ENCODE measurements at regions not wholly inside any gene's neighbourhood (a gene's known extent, or its start where the extent isn't known, plus 50 kb on each side); places are given as distances from the start of the nearest gene placed in this dataset.

DNA sequence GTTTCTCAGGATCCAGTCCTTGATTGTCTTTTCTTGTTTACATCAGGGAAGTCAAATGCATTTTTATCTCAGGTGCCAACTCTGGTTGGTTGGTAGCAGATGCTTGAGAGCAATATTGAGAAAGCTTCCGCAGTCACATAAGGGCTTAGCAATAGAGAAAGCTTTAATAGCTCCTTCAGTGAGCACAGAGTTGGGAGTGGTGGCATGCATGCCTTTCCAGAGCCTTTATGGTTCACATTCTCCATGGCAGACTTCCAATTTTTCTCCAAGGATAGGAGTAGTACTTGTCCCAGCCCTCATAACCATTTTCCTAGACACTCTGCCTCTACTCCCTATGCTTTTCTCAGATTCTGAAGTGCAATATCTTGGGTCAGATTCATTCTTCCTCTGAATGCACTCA lies 280.4 kb downstream of the AEBP2 start:
- Histone ChIP-seq H3K27me3 (replicated peaks; ENCODE audit: control insufficient read depth, insufficient read depth, low read length) (no peaks in the 10 kb centered on the region), H3K9me3 (ENCODE audit: control insufficient read depth, low read length) (no peaks in the 10 kb centered on the region)
- DNase-seq (ENCODE audit: low read depth) = peak; percentile 14

DNA sequence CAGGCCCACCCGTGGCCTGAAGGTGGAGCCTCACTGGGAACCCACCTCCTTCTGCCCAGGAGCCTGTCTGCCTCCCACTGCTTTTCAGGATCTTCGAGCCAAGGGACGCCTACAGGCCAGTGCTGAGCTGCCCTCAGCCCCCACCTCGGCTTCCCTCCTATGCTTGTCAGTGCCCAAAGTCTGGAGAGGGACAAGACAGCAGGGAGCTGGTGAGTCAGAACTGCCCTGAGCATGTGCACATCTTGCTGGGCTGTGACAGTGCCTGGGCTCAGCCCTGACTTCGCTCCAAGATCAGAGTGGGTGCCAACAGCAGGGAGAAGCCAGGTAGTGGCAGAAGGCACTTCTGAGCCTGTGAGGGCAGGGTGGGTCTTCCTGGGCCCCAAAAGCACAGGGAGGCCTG lies 286.8 kb downstream of the AEBP2 start:
- Histone ChIP-seq H3K36me3 (ENCODE audit: control insufficient read depth, insufficient read depth, low read length, severe bottlenecking) (no peaks in the 10 kb centered on the region), H3K27me3 (replicated peaks; ENCODE audit: control insufficient read depth, insufficient read depth, low read length) (no peaks in the 10 kb centered on the region), H3K4me3 (ENCODE audit: low read length) (no peak overlapping the region), H3K9me3 (ENCODE audit: control insufficient read depth, low read length) (no peaks in the 10 kb centered on the region), H3K4me1 (ENCODE audit: control insufficient read depth, insufficient read depth, low read length) (peaks cover 6% of the 10 kb centered on the region), H3K9ac (ENCODE audit: low read length) (no peak overlapping the region)
- DNase-seq (ENCODE audit: low read depth) = no peak

More for the DNA sequence above, 280.4 kb downstream of the AEBP2 start:
- Histone ChIP-seq H3K9ac (ENCODE audit: low read length) (no peak overlapping the region), H3K4me1 (ENCODE audit: control insufficient read depth, insufficient read depth, low read length) (no peaks in the 10 kb centered on the region), H3K36me3 (ENCODE audit: control insufficient read depth, insufficient read depth, low read length, severe bottlenecking) (no peaks in the 10 kb centered on the region), H3K4me3 (ENCODE audit: low read length) (no peak overlapping the region)

DNA sequence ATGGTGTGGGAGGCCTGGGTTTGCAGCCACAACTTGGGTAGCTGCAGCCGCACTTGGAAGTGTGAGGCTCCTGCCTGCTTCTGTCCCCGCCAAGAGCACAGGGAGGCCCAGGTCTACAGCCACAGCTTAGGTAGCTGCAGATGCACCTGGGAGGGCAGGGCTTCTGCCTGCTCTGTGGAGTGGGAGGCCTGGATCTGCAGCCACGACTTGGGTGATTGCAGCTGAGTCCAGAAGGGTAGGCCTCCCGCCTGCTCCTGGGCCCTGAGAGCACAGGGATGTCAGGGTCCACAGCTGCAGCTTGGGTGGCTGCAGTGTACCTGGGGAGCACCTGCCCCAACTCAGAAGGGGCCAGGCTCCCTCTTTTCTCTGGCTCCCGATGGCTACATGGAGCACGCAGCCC lies 287.3 kb downstream of the AEBP2 start:
- Histone ChIP-seq H3K9ac (ENCODE audit: low read length) (no peak overlapping the region), H3K9me3 (ENCODE audit: control insufficient read depth, low read length) (no peaks in the 10 kb centered on the region), H3K4me1 (ENCODE audit: control insufficient read depth, insufficient read depth, low read length) (peaks cover 6% of the 10 kb centered on the region), H3K27me3 (replicated peaks; ENCODE audit: control insufficient read depth, insufficient read depth, low read length) (no peaks in the 10 kb centered on the region), H3K4me3 (ENCODE audit: low read length) (no peak overlapping the region), H3K36me3 (ENCODE audit: control insufficient read depth, insufficient read depth, low read length, severe bottlenecking) (no peaks in the 10 kb centered on the region)
- no peak for DNase-seq (ENCODE audit: low read depth)

DNA sequence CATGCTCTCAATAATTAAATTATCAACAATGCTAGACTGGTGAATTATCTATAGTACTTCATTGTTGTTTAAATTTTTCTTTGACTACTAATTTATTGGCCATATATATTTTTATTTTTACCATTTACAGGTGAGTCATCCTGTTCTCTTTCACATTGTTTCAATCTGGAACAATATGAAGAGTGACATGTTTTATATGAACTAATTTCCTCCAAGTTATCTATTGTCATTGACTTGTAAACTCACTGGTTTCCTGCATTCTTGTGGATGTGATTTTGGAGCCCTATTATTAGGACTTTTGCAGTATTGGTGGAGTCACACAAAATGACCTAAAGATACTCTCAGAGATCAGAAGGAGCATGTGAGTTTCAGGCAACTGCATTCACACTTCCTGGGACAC lies 297.7 kb downstream of the AEBP2 start:
- Histone ChIP-seq H3K4me3 (ENCODE audit: low read length) (no peak overlapping the region), H3K9ac (ENCODE audit: low read length) (no peak overlapping the region), H3K9me3 (ENCODE audit: control insufficient read depth, low read length) (no peaks in the 10 kb centered on the region), H3K4me1 (ENCODE audit: control insufficient read depth, insufficient read depth, low read length) (peaks cover 19% of the 10 kb centered on the region), H3K27me3 (replicated peaks; ENCODE audit: control insufficient read depth, insufficient read depth, low read length) (no peaks in the 10 kb centered on the region), H3K36me3 (ENCODE audit: control insufficient read depth, insufficient read depth, low read length, severe bottlenecking) (no peaks in the 10 kb centered on the region)
- no peak for DNase-seq (ENCODE audit: low read depth)

DNA sequence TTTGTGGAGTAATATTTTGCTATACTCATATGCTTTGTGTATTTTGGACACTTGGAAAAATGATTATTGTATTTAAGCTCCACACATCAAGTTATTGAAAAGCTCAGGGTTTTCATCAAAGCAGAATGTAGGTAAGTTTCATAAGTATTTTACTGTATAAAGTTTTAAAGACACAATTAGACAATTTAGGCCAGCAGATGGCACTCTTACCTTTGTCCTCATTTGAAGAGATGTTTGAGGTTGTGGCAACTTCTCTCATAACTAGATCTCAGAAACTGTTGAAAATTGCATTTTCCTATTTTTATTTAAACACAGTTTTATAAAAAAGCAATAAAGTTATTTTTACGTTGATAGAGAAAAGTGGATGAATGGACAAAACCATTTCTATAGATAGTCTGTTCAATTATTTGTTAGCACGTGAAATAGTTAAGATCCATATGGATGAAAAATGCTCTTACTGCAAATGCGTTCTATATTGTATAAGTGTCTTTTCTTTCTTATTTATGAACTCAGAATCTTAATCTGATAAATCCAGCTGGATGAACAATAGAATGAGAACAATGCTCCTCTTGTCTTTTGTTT lies 300.0 kb downstream of the AEBP2 start:
- peak; percentile 91 for DNase-seq (ENCODE audit: low read depth)
- no peaks in the 10 kb centered on the region for H3K36me3 ChIP-seq (ENCODE audit: control insufficient read depth, insufficient read depth, low read length, severe bottlenecking)
- H3K9me3 ChIP-seq (ENCODE audit: control insufficient read depth, low read length) = no peaks in the 10 kb centered on the region
- no peaks in the 10 kb centered on the region for H3K27me3 ChIP-seq (replicated peaks; ENCODE audit: control insufficient read depth, insufficient read depth, low read length)
- no peak overlapping the region for H3K4me3 ChIP-seq (ENCODE audit: low read length)
- no peak overlapping the region for H3K9ac ChIP-seq (ENCODE audit: low read length)
- peaks cover 19% of the 10 kb centered on the region for H3K4me1 ChIP-seq (ENCODE audit: control insufficient read depth, insufficient read depth, low read length)

DNA sequence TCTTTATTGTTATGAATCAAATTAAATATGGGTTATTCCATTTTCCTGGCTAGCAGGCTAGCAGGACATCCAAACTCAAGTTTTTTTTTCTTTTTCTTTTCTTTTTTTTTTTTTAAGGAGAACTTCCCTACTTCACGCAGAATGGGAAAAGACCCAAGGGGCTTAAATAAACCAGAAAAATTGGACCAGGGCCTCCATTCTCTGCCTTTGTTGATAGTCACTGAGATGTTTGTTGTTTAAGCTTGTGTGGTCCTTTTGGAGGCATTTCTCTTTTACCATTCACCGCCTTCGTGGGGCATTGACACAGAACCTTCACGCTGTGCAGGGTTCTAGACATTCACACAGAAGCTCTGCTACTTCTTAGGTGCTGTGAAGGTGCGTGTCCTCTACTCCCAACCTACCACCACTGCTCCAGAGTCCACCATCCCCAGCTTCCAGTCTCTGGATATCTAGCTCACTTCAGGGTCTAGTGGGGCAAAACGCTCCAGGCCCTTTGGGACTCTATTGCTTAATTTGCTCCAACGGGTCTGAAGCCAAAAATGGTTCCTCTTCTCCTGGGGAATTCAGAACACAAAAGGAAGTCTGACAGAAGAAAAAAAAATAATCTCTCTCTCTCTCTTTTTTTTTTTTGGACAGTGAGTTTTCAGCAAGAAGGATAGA lies 301.3 kb downstream of the AEBP2 start:
- no peaks in the 10 kb centered on the region for H3K9me3 ChIP-seq (ENCODE audit: control insufficient read depth, low read length)
- no peaks in the 10 kb centered on the region for H3K27me3 ChIP-seq (replicated peaks; ENCODE audit: control insufficient read depth, insufficient read depth, low read length)
- peaks cover 19% of the 10 kb centered on the region for H3K4me1 ChIP-seq (ENCODE audit: control insufficient read depth, insufficient read depth, low read length)
- H3K4me3 ChIP-seq (ENCODE audit: low read length) = no peak overlapping the region
- no peak for DNase-seq (ENCODE audit: low read depth)
- H3K36me3 ChIP-seq (ENCODE audit: control insufficient read depth, insufficient read depth, low read length, severe bottlenecking) = no peaks in the 10 kb centered on the region
- peak overlapping the region; percentile 26 for H3K9ac ChIP-seq (ENCODE audit: low read length)

DNA sequence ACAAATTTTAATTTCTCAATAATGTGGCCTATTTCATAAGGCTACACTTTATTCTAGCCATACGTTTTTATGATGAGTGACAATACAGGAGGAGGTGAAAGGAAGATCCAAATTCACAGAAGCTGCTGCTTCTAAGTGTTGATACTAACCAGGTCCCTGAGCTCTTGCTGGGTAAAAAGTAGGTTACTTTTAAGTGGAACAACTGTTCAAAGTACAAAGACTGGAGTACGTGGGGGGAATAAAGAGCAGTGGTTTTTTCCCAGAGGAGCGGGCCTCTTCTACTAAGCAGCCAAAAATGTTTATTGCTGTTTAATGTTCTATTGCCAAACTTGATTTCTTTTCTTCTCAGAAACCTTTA lies 301.8 kb downstream of the AEBP2 start:
- no peak overlapping the region for H3K4me3 ChIP-seq (ENCODE audit: low read length)
- H3K9me3 ChIP-seq (ENCODE audit: control insufficient read depth, low read length) = no peaks in the 10 kb centered on the region
- peak overlapping the region; percentile 26 for H3K9ac ChIP-seq (ENCODE audit: low read length)
- no peaks in the 10 kb centered on the region for H3K27me3 ChIP-seq (replicated peaks; ENCODE audit: control insufficient read depth, insufficient read depth, low read length)
- H3K36me3 ChIP-seq (ENCODE audit: control insufficient read depth, insufficient read depth, low read length, severe bottlenecking) = no peaks in the 10 kb centered on the region
- H3K4me1 ChIP-seq (ENCODE audit: control insufficient read depth, insufficient read depth, low read length) = peaks cover 19% of the 10 kb centered on the region
- DNase-seq (ENCODE audit: low read depth) = no peak

DNA sequence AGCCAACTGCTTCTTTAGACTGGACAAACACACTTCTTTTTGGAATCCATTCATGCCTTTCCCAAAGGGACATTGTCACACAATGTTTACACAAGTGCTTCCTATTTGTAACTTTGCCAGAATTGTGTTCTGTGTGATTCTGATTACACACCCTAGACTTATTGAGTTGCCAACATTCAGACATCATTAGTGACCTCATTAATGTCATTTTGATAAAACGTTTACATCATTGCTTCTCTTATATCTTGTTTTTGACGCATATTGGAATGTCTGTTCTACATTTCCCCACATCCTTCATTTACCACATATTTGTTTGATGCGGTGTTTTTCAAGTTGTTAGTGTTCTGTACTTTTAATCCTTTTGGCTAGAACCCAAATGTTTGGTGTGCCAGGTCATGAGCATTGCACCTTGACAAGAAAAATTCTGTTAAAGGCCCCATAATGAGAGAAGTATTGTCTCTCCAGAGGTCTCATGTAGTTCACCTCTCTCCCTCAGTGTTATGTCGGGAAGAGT lies 305.5 kb downstream of the AEBP2 start:
- H3K36me3 ChIP-seq (ENCODE audit: control insufficient read depth, insufficient read depth, low read length, severe bottlenecking) = no peaks in the 10 kb centered on the region
- H3K9me3 ChIP-seq (ENCODE audit: control insufficient read depth, low read length) = peaks cover 12% of the 10 kb centered on the region
- H3K27me3 ChIP-seq (replicated peaks; ENCODE audit: control insufficient read depth, insufficient read depth, low read length) = no peaks in the 10 kb centered on the region
- peaks cover 16% of the 10 kb centered on the region for H3K4me1 ChIP-seq (ENCODE audit: control insufficient read depth, insufficient read depth, low read length)
- no peak overlapping the region for H3K9ac ChIP-seq (ENCODE audit: low read length)
- H3K4me3 ChIP-seq (ENCODE audit: low read length) = no peak overlapping the region
- DNase-seq (ENCODE audit: low read depth) = no peak

DNA sequence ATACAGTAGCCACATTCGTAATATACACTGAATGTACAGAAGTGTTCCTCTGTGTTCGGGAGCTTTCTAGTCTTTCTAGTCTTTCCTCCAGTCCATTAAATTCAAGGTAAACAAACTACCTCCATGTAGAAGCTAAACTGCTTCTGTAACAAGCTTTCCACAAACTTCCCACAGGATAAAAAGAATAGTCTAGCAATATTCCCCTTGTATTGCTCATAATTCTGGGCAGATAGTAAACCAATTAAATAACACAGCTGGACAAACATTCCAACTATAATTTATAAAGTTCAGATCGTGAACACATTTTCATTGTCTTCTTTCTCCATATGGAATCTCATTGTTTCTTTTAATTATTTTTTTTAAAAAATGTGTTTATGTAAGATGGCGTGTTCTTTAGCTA lies 307.2 kb downstream of the AEBP2 start:
- H3K9me3 ChIP-seq (ENCODE audit: control insufficient read depth, low read length) = peaks cover 12% of the 10 kb centered on the region
- peaks cover 13% of the 10 kb centered on the region for H3K4me1 ChIP-seq (ENCODE audit: control insufficient read depth, insufficient read depth, low read length)
- no peaks in the 10 kb centered on the region for H3K36me3 ChIP-seq (ENCODE audit: control insufficient read depth, insufficient read depth, low read length, severe bottlenecking)
- no peak for DNase-seq (ENCODE audit: low read depth)
- no peak overlapping the region for H3K4me3 ChIP-seq (ENCODE audit: low read length)
- H3K9ac ChIP-seq (ENCODE audit: low read length) = no peak overlapping the region
- H3K27me3 ChIP-seq (replicated peaks; ENCODE audit: control insufficient read depth, insufficient read depth, low read length) = no peaks in the 10 kb centered on the region

DNA sequence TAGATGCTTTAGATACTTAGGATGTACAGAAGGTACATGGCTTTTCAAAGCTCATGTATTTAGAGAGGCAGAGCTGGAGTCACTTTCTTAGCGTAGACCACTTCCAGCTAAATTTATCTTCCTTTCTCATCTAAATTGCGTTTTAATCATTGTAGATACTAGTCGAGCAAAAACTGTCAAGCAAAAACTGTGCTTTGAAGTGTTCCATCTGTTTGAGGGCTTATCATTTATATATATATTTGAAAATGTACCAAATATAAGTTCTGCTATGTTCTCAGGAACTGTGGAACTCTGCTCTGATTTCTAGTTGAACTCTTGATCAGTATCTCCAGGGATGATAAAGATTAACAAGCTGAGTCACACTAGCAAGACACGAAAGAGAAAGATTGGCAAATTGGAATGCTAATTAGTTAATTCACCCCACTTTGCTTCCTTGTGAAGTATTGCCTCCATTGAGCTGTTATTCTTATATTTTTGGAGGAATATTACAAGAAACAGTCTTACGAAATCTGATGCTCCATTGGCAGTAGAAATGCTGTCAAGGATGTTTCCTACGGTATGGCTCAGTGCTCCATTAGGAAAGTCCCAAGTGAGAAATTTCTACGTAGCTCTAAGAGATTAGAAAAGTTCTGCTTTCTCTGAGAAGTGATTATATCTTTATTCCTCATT lies 310.7 kb downstream of the AEBP2 start:
- Histone ChIP-seq H3K9ac (ENCODE audit: low read length) (no peak overlapping the region), H3K9me3 (ENCODE audit: control insufficient read depth, low read length) (peaks cover 22% of the 10 kb centered on the region), H3K36me3 (ENCODE audit: control insufficient read depth, insufficient read depth, low read length, severe bottlenecking) (no peaks in the 10 kb centered on the region), H3K4me3 (ENCODE audit: low read length) (no peak overlapping the region), H3K4me1 (ENCODE audit: control insufficient read depth, insufficient read depth, low read length) (peaks cover 13% of the 10 kb centered on the region), H3K27me3 (replicated peaks; ENCODE audit: control insufficient read depth, insufficient read depth, low read length) (no peaks in the 10 kb centered on the region)
- no peak for DNase-seq (ENCODE audit: low read depth)

DNA sequence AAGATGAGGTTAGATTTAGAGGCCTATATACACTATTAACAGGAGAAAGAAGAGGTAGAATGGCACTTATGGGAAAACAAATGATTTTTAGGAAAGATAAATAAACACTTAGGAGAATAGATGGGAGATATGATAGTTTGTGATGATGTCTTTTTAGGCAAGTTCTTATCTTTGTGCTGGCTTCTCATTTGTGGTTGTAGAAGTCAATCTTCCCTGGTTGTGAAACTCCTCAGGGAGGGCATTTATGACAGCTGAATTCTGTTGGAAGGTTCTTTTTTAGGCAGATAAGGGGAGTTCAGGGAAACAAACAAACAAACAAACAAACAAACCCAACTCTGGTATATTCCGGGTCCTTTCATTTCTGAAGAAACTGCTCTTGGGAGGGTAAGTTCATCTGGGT lies 311.8 kb downstream of the AEBP2 start:
- Histone ChIP-seq H3K4me1 (ENCODE audit: control insufficient read depth, insufficient read depth, low read length) (peaks cover 16% of the 10 kb centered on the region), H3K36me3 (ENCODE audit: control insufficient read depth, insufficient read depth, low read length, severe bottlenecking) (no peaks in the 10 kb centered on the region), H3K9ac (ENCODE audit: low read length) (no peak overlapping the region), H3K9me3 (ENCODE audit: control insufficient read depth, low read length) (peaks cover 22% of the 10 kb centered on the region), H3K4me3 (ENCODE audit: low read length) (no peak overlapping the region), H3K27me3 (replicated peaks; ENCODE audit: control insufficient read depth, insufficient read depth, low read length) (no peaks in the 10 kb centered on the region)
- no peak for DNase-seq (ENCODE audit: low read depth)
